ENCODE measurements at regions not wholly inside any gene's neighbourhood (a gene's known extent, or its start where the extent isn't known, plus 50 kb on each side); places are given as distances from the start of the nearest gene placed in this dataset.

GRCh38 chr1:95935719-95936118 is 701.7 kb downstream of the RWDD3 start:
- DNase-seq, result no peak

- DNase-seq, result no peak
These were observed 707.2 kb downstream of the RWDD3 start for GRCh38 chr1:95941121-95941798.

GRCh38 chr1:95948023-95948422 is 714.0 kb downstream of the RWDD3 start:
- no peak for DNase-seq

- DNase-seq, result no peak
These were observed 717.5 kb downstream of the RWDD3 start for GRCh38 chr1:95951371-95952102.

GRCh38 chr1:95953015-95953414 is 719.0 kb downstream of the RWDD3 start:
- peak; percentile 30 for DNase-seq

GRCh38 chr1:95954585-95954984 is 720.6 kb downstream of the RWDD3 start:
- no peak for DNase-seq

GRCh38 chr1:95956215-95956614 is 722.2 kb downstream of the RWDD3 start:
- no peak for DNase-seq

GRCh38 chr1:95957748-95958147 is 723.7 kb downstream of the RWDD3 start:
- DNase-seq, result no peak

- DNase-seq, result no peak
These were observed 732.9 kb downstream of the RWDD3 start for GRCh38 chr1:95966866-95967265.

GRCh38 chr1:95974586-95974985 is 740.6 kb downstream of the RWDD3 start:
- DNase-seq, result no peak

- DNase-seq, result no peak
These were observed 738.9 kb upstream of the PTBP2 start for GRCh38 chr1:95982711-95983110.

GRCh38 chr1:95983831-95984230 is 737.8 kb upstream of the PTBP2 start:
- DNase-seq, result no peak

- no peak for DNase-seq
These were observed 736.7 kb upstream of the PTBP2 start for GRCh38 chr1:95984798-95985374.

GRCh38 chr1:95990033-95990432 is 731.6 kb upstream of the PTBP2 start:
- no peak for DNase-seq

GRCh38 chr1:95991787-95992520 is 729.6 kb upstream of the PTBP2 start:
- no peak for DNase-seq

GRCh38 chr1:95994643-95995042 is 726.9 kb upstream of the PTBP2 start:
- DNase-seq, result no peak

- no peak for DNase-seq
These were observed 719.4 kb upstream of the PTBP2 start for GRCh38 chr1:96002201-96002600.

- DNase-seq, result no peak
These were observed 718.3 kb upstream of the PTBP2 start for GRCh38 chr1:96002969-96003964.

GRCh38 chr1:96009831-96010434 is 711.7 kb upstream of the PTBP2 start:
- DNase-seq, result no peak

- DNase-seq, result no peak
These were observed 710.0 kb upstream of the PTBP2 start for GRCh38 chr1:96011606-96012005.

- DNase-seq, result no peak
These were observed 705.4 kb upstream of the PTBP2 start for GRCh38 chr1:96016219-96016618.

GRCh38 chr1:96020378-96020777 is 701.2 kb upstream of the PTBP2 start:
- no peak for DNase-seq

Data from NCI-H1436 treated with DMSO at 0.1 percent for 48 hours (cell line).